ENCODE measurements at regions not wholly inside any gene's neighbourhood (a gene's known extent, or its start where the extent isn't known, plus 50 kb on each side); places are given as distances from the start of the nearest gene placed in this dataset.

DNA sequence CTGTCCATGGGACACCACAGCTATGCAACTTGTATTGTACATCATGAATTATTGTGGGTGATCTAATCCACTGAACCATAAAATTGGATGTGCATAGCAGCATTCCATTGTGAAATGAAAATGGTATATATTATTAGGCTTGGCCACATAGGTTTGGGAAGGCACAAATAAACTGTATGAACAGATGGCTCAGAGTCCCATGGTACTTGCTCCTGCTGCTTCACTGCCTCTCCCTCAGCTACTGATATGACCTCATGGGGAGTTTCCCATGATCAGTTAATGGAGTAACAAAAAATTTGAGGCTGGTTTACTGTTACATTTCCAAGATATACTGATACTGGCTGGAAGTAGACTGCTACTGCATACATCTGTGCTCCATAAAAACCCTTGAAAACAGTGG is 152.7 kb upstream of the NEGR1 start:
- TF ChIP-seq POLR2AphosphoS5 (IDR thresholded peaks at IDR 0.05) = no peak
- TF ChIP-seq, protein P1, sequence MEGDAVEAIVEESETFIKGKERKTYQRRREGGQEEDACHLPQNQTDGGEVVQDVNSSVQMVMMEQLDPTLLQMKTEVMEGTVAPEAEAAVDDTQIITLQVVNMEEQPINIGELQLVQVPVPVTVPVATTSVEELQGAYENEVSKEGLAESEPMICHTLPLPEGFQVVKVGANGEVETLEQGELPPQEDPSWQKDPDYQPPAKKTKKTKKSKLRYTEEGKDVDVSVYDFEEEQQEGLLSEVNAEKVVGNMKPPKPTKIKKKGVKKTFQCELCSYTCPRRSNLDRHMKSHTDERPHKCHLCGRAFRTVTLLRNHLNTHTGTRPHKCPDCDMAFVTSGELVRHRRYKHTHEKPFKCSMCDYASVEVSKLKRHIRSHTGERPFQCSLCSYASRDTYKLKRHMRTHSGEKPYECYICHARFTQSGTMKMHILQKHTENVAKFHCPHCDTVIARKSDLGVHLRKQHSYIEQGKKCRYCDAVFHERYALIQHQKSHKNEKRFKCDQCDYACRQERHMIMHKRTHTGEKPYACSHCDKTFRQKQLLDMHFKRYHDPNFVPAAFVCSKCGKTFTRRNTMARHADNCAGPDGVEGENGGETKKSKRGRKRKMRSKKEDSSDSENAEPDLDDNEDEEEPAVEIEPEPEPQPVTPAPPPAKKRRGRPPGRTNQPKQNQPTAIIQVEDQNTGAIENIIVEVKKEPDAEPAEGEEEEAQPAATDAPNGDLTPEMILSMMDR (IDR thresholded peaks at IDR 0.05) = no peak

All from sigmoid colon (tissue), 4 donors.